ENCODE measurements at regions not wholly inside any gene's neighbourhood (a gene's known extent, or its start where the extent isn't known, plus 50 kb on each side); places are given as distances from the start of the nearest gene placed in this dataset.

DNA sequence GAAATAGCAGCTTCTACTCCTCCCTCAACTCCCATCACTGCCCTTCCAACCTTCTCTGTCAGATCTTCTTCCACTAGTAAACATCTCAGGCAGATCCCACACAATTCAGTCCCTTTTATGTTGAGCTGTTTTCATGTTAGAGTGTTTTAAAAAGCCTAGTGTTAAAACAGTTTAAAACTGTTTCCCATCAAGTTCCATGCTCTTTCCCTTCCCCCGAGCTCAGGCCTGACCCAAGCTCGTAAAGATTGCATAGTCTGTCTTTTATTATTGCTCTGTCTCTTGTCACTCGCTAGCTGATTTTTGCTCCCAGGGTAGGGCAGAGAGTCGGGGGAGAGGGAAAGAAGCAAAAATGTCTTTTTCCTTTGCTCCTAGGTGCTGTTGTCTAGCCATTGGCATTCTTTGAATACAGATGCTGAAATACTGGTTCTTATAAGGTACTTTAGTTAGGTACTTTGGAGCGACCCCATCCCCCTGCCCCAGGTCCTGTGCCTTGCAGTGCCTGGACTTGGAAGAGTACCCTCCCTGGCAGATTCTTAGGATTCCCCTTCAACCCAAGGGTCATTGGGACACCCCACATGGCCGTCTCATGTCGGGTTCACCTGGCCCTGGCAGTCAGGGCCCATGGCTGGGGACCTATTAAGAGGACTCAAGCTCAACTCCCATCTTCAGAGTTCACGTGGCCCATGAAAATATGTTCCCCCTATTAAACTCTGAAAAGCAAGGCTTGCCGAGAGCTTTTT lies 101.2 kb upstream of the ARMC2 start:
- 91 to 98% methylated on average over 9 of the region's 9 CpGs for WGBS, 2 donors
- H3K9me3 ChIP-seq, result no peaks in the 10 kb centered on the region
- H3K27ac ChIP-seq, result no peak overlapping the region
- no peaks in the 10 kb centered on the region for H3K27me3 ChIP-seq
- no peaks in the 10 kb centered on the region for H3K36me3 ChIP-seq
- TF ChIP-seq POLR2A (IDR thresholded peaks at IDR 0.05), result no peak
- TF ChIP-seq, protein P1, sequence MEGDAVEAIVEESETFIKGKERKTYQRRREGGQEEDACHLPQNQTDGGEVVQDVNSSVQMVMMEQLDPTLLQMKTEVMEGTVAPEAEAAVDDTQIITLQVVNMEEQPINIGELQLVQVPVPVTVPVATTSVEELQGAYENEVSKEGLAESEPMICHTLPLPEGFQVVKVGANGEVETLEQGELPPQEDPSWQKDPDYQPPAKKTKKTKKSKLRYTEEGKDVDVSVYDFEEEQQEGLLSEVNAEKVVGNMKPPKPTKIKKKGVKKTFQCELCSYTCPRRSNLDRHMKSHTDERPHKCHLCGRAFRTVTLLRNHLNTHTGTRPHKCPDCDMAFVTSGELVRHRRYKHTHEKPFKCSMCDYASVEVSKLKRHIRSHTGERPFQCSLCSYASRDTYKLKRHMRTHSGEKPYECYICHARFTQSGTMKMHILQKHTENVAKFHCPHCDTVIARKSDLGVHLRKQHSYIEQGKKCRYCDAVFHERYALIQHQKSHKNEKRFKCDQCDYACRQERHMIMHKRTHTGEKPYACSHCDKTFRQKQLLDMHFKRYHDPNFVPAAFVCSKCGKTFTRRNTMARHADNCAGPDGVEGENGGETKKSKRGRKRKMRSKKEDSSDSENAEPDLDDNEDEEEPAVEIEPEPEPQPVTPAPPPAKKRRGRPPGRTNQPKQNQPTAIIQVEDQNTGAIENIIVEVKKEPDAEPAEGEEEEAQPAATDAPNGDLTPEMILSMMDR (IDR thresholded peaks at IDR 0.05), result no peak
- no peaks in the 10 kb centered on the region for H3K4me1 ChIP-seq
- intact Hi-C loops (cut with DNase I), result no loop called here
- DNase-seq, result no peak
- no peak overlapping the region for H3K4me3 ChIP-seq (replicated peaks in 1 of 3)

GRCh38 chr6:108748055-108748454 lies 100.2 kb upstream of the ARMC2 start:
- Histone ChIP-seq H3K4me3 (replicated peaks in 1 of 3) (no peak overlapping the region), H3K4me1 (no peaks in the 10 kb centered on the region), H3K27ac (no peak overlapping the region), H3K27me3 (no peaks in the 10 kb centered on the region), H3K9me3 (no peaks in the 10 kb centered on the region), H3K36me3 (no peaks in the 10 kb centered on the region)
- 79 to 94% methylated on average over 1 of the region's 1 CpG for WGBS, 2 donors
- intact Hi-C loops (cut with DNase I), result no loop called here
- DNase-seq, result no peak
- TF ChIP-seq, protein P1 (IDR thresholded peaks at IDR 0.05), result no peak
- TF ChIP-seq POLR2A (IDR thresholded peaks at IDR 0.05), result no peak

DNA sequence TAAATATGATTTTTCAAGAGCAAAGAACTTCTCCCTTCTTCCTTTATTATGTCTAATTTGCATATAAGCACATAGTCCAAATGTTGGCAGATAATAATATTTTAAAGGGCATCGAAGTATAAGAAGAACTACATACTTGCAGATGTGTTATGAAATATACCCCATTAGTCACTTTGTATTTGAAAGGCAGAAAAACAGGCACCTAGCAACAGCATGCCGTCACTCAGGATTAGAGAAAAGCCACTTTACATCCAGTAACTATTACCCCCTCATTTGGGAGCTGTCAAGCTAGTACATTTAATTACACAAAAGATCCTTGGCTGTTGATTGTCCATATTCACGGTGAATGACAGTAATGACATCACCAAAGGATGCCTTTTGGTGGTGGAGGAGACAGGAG lies 99.3 kb upstream of the ARMC2 start:
- WGBS, 2 donors, result 90 to 97% methylated on average over 3 of the region's 3 CpGs
- H3K27me3 ChIP-seq, result no peaks in the 10 kb centered on the region
- intact Hi-C loops (cut with DNase I), result no loop called here
- no peaks in the 10 kb centered on the region for H3K9me3 ChIP-seq
- H3K27ac ChIP-seq, result no peak overlapping the region
- DNase-seq, result no peak
- no peaks in the 10 kb centered on the region for H3K4me1 ChIP-seq
- no peaks in the 10 kb centered on the region for H3K36me3 ChIP-seq
- TF ChIP-seq POLR2A (IDR thresholded peaks at IDR 0.05), result no peak
- TF ChIP-seq, protein P1 (IDR thresholded peaks at IDR 0.05), result no peak
- H3K4me3 ChIP-seq (replicated peaks in 1 of 3), result no peak overlapping the region

DNA sequence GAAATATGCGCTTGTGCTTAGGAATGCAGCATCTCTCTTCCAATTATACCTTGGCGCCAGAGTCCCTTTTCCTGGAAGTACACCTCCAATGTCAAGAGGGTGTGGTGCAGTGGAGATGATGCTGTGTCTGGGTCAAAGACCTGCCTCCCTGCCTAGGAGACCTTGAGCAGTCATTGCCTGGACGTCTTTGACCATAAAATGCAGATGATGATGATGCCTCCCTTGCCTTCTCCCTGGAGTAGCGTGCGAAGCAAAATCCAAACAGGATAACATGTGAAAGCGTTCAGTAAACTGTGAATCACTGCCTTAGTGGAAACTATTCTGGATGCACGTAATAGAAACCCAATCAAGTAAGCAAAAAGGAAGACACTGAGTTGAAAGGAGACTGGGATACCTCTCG lies 97.4 kb upstream of the ARMC2 start:
- no peak for TF ChIP-seq POLR2A (IDR thresholded peaks at IDR 0.05)
- TF ChIP-seq, protein P1 (IDR thresholded peaks at IDR 0.05), result no peak
- intact Hi-C loops (cut with DNase I), result no loop called here
- Histone ChIP-seq H3K9me3 (no peaks in the 10 kb centered on the region), H3K36me3 (no peaks in the 10 kb centered on the region), H3K4me1 (no peaks in the 10 kb centered on the region), H3K4me3 (replicated peaks in 1 of 3) (no peak overlapping the region), H3K27ac (no peak overlapping the region), H3K27me3 (no peaks in the 10 kb centered on the region)
- WGBS, 2 donors, result 94% methylated on average over 8 of the region's 8 CpGs
- DNase-seq, result no peak

DNA sequence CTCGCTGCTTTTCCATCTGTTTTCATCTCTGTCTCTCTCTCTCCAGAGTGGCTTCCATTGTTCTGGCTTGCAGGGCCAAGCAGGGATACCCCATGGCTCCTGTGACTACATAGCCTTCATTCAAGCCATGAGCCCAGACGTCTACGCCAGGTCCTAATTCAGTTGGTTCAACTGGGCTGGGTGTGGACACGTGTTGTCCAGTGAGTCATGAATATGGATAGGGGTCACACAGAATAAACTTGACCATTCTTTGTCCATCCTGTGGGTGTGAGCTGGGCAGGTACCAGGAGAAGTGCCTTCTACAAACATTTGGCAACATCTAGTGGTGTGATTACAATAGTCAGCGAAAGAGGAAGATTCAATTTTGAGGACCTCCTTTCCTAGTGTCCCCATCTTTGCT lies 96.9 kb upstream of the ARMC2 start:
- WGBS, 2 donors, result 88 to 97% methylated on average over 5 of the region's 5 CpGs
- H3K36me3 ChIP-seq, result no peaks in the 10 kb centered on the region
- TF ChIP-seq, protein P1 (IDR thresholded peaks at IDR 0.05), result no peak
- TF ChIP-seq POLR2A (IDR thresholded peaks at IDR 0.05), result no peak
- no peaks in the 10 kb centered on the region for H3K9me3 ChIP-seq
- no peak overlapping the region for H3K4me3 ChIP-seq (replicated peaks in 1 of 3)
- no peak overlapping the region for H3K27ac ChIP-seq
- no peaks in the 10 kb centered on the region for H3K27me3 ChIP-seq
- no peaks in the 10 kb centered on the region for H3K4me1 ChIP-seq
- intact Hi-C loops (cut with DNase I), result no loop called here
- DNase-seq, result no peak

Measured in thyroid gland (tissue), 4 donors.